H1 (cell line): ENCODE measurements at regions not wholly inside any gene's neighbourhood (a gene's known extent, or its start where the extent isn't known, plus 50 kb on each side); places are given as distances from the start of the nearest gene placed in this dataset.

Source experiments
- CTCF ChIA-PET: fragments of 300-600 bp; sonication (Branson Sonifier 250); formaldehyde crosslinking; loops from one replicate; lab custom pipeline; 2021; ENCODE audit not compliant: partially characterized antibody; lab: Charles Lee
- POLR2A ChIA-PET: fragments of 300-600 bp; sonication (Branson Sonifier 250); formaldehyde crosslinking; loops from one replicate; lab custom pipeline; 2021; ENCODE audit warnings: inconsistent platforms; ENCODE audit not compliant: partially characterized antibody; lab: Charles Lee
- DNase-seq, 2 experiments: peaks; one replicate each; pipeline versions ENCODE4 v3.0.0 to v3.0.0-alpha.2; 2010 to 2022; ENCODE audit warnings: low spot score in 2 of 2, low read depth in 1 of 2, mixed read lengths in 1 of 2
- FAIRE-seq: peaks from 2 replicates; lab custom pipeline; 2011; peaks lifted over from hg19 to GRCh38; lab: Jason Lieb, UNC
- H2AFZ ChIP-seq: 2 replicates; pipeline ENCODE4 v1.8.1; 2012; ENCODE audit warnings: low read length, inconsistent platforms
- H2AK5ac ChIP-seq: 2 replicates; pipeline ENCODE4 v1.6.1; 2013; ENCODE audit warnings: low read depth, low read length
- H2BK120ac ChIP-seq: replicated peaks from 2 replicates; pipeline ENCODE3; 2013; ENCODE audit warnings: low read depth, low read length, inconsistent platforms
- H2BK12ac ChIP-seq: 2 replicates; pipeline ENCODE4 v1.6.1; 2013; ENCODE audit warnings: low read depth, low read length
- H2BK15ac ChIP-seq: 2 replicates; pipeline ENCODE4 v1.6.1; 2013; ENCODE audit warnings: low read length
- H2BK20ac ChIP-seq: 2 replicates; pipeline ENCODE4 v1.6.1; 2013; ENCODE audit warnings: low read length
- H2BK5ac ChIP-seq: 2 replicates; pipeline ENCODE4 v1.6.1; 2013; ENCODE audit warnings: low read depth, low read length
- H3K14ac ChIP-seq: 2 replicates; pipeline ENCODE4 v1.6.1; 2013; ENCODE audit warnings: inconsistent platforms; ENCODE audit not compliant: insufficient read length
- H3K18ac ChIP-seq: 2 replicates; pipeline ENCODE4 v1.6.1; 2013; ENCODE audit warnings: low read length; ENCODE audit errors: extremely low read depth
- H3K23ac ChIP-seq: 2 replicates; pipeline ENCODE4 v1.6.1; 2013; ENCODE audit warnings: inconsistent platforms; ENCODE audit not compliant: insufficient read length
- H3K23me2 ChIP-seq: 2 replicates; pipeline ENCODE4 v1.6.1; 2013; ENCODE audit warnings: low read depth, low read length
- H3K27ac ChIP-seq: 2 replicates; pipeline ENCODE4 v1.6.1; 2011; ENCODE audit warnings: low read depth, low read length, inconsistent platforms
- H3K27me3 ChIP-seq, 4 experiments: replicated peaks in 1 of 4; 1 replicate in 1 of 4; 2 replicates in 3 of 4; pipeline versions ENCODE4 v1.6.1 to v1.8.1; 2011 to 2013; ENCODE audit warnings: low read length in 3 of 4, mild to moderate bottlenecking in 3 of 4, inconsistent platforms in 2 of 4, mixed read lengths in 2 of 4, moderate library complexity in 1 of 4; ENCODE audit not compliant: control insufficient read depth in 3 of 4, insufficient read depth in 3 of 4; ENCODE audit errors: extremely low read depth in 1 of 4
- H3K36me3 ChIP-seq, 4 experiments: 2 replicates each; pipeline versions ENCODE4 v1.6.1 to v1.8.1; 2011 to 2013; ENCODE audit warnings: mild to moderate bottlenecking in 4 of 4, low read length in 3 of 4, moderate library complexity in 2 of 4, control low read depth in 1 of 4, inconsistent platforms in 1 of 4; ENCODE audit not compliant: insufficient read depth in 4 of 4, control insufficient read depth in 2 of 4
- H3K4ac ChIP-seq: replicated peaks from 2 replicates; pipeline ENCODE3; 2013; ENCODE audit warnings: low read length, low read depth, mixed read lengths, inconsistent platforms; ENCODE audit not compliant: insufficient read length
- H3K4me1 ChIP-seq, 4 experiments: replicated peaks in 1 of 4; 1 replicate in 1 of 4; 2 replicates in 3 of 4; pipeline versions ENCODE4 v1.6.1 to v1.8.1; 2011 to 2013; ENCODE audit warnings: low read length in 3 of 4, inconsistent platforms in 2 of 4, mixed read lengths in 1 of 4; ENCODE audit not compliant: insufficient read depth in 4 of 4, control insufficient read depth in 3 of 4
- H3K4me2 ChIP-seq, 2 experiments: 2 replicates each; pipeline versions ENCODE4 v1.6.1 to v1.8.1; 2011 to 2013; ENCODE audit warnings: low read depth in 2 of 2, low read length in 2 of 2, control low read depth in 1 of 2, inconsistent platforms in 1 of 2, mild to moderate bottlenecking in 1 of 2; ENCODE audit not compliant: insufficient read depth in 1 of 2
- H3K4me3 ChIP-seq, 4 experiments: fragments of 200-600, 300-600 bp in 1 of 4; sonication (generic), shearing (Covaris generic), sonication (Bioruptor Twin) in 1 of 4; 2 replicates each; pipeline versions ENCODE4 v1.5.1 to v1.8.1; 2011 to 2016; ENCODE audit warnings: low read length in 4 of 4, low read depth in 3 of 4, control low read depth in 2 of 4, inconsistent platforms in 2 of 4, mild to moderate bottlenecking in 2 of 4, mixed read lengths in 1 of 4, moderate library complexity in 1 of 4; ENCODE audit not compliant: insufficient read depth in 2 of 4; ENCODE audit errors: extremely low read depth in 1 of 4
- H3K56ac ChIP-seq: replicated peaks from 2 replicates; pipeline ENCODE3; 2013; ENCODE audit warnings: low read depth, mild to moderate bottlenecking, mixed read lengths, low read length, inconsistent platforms; ENCODE audit not compliant: insufficient read length
- H3K79me1 ChIP-seq: 2 replicates; pipeline ENCODE4 v1.6.1; 2013; ENCODE audit warnings: low read depth, low read length, control low read depth
- H3K79me2 ChIP-seq, 2 experiments: 2 replicates each; pipeline versions ENCODE4 v1.6.1 to v1.8.1; 2012 to 2013; ENCODE audit warnings: low read length in 2 of 2, mild to moderate bottlenecking in 2 of 2, inconsistent platforms in 1 of 2; ENCODE audit not compliant: insufficient read depth in 2 of 2, control insufficient read depth in 1 of 2
- H3K9ac ChIP-seq, 4 experiments: replicated peaks in 1 of 4; 1 replicate in 1 of 4; 2 replicates in 3 of 4; pipeline versions ENCODE4 v1.6.1 to v1.8.1; 2011 to 2013; ENCODE audit warnings: low read depth in 3 of 4, low read length in 3 of 4, control low read depth in 2 of 4, mild to moderate bottlenecking in 2 of 4, moderate library complexity in 2 of 4, inconsistent platforms in 1 of 4; ENCODE audit errors: extremely low read depth in 1 of 4
- H3K9me3 ChIP-seq, 2 experiments: 2 replicates each; pipeline versions ENCODE4 v1.6.1 to v1.8.1; 2012 to 2013; ENCODE audit warnings: mild to moderate bottlenecking in 2 of 2, moderate library complexity in 2 of 2, control low read depth in 1 of 2, inconsistent platforms in 1 of 2, low read depth in 1 of 2, low read length in 1 of 2, mixed read lengths in 1 of 2; ENCODE audit not compliant: insufficient read depth in 2 of 2
- H4K20me1 ChIP-seq, 2 experiments: replicated peaks in 1 of 2; 2 replicates each; pipeline versions ENCODE3 to v1.8.1; 2011 to 2013; ENCODE audit warnings: inconsistent platforms in 2 of 2, low read length in 2 of 2, mild to moderate bottlenecking in 1 of 2; ENCODE audit not compliant: insufficient read depth in 2 of 2, control insufficient read depth in 1 of 2
- H4K5ac ChIP-seq: 2 replicates; pipeline ENCODE4 v1.6.1; 2013; ENCODE audit warnings: low read length, low read depth, mixed read lengths, inconsistent platforms; ENCODE audit not compliant: insufficient read length
- H4K8ac ChIP-seq: 2 replicates; pipeline ENCODE4 v1.8.0; 2013; ENCODE audit warnings: mild to moderate bottlenecking, moderate library complexity, low read length, inconsistent platforms; ENCODE audit not compliant: insufficient read depth; ENCODE audit errors: extremely low read depth
- H4K91ac ChIP-seq: replicated peaks from 2 replicates; pipeline ENCODE3; 2013; ENCODE audit warnings: low read length, mixed read lengths, inconsistent platforms; ENCODE audit not compliant: insufficient read length
- BCL11A ChIP-seq, 2 experiments: IDR thresholded peaks; one replicate each; pipeline ENCODE4 v1.6.1; 2011; ENCODE audit warnings: low read depth in 2 of 2, low read length in 2 of 2, mild to moderate bottlenecking in 2 of 2
- EP300 ChIP-seq, 2 experiments: IDR thresholded peaks; 1 replicate in 1 of 2; 2 replicates in 1 of 2; pipeline ENCODE4 v1.6.1; 2011 to 2012; ENCODE audit warnings: low read depth in 2 of 2, low read length in 2 of 2, mild to moderate bottlenecking in 2 of 2, borderline replicate concordance in 1 of 2, inconsistent platforms in 1 of 2, moderate library complexity in 1 of 2
- HDAC6 ChIP-seq: IDR thresholded peaks from one replicate; pipeline ENCODE4 v1.7.1; 2012; ENCODE audit warnings: low read depth, mild to moderate bottlenecking, inconsistent platforms, low read length, moderate library complexity
- JUND ChIP-seq: IDR thresholded peaks from 2 replicates; pipeline ENCODE4 v1.6.1; 2011; ENCODE audit warnings: mild to moderate bottlenecking, improper control_type of control experiment, low read length
- MAFK ChIP-seq: IDR thresholded peaks from 2 replicates; pipeline ENCODE4 v1.6.1; 2012; ENCODE audit warnings: low read depth, mild to moderate bottlenecking, improper control_type of control experiment, low read length
- POLR2AphosphoS5 ChIP-seq: IDR thresholded peaks from 2 replicates; pipeline ENCODE4 v1.6.1; 2011; ENCODE audit warnings: low read depth, low read length
- RAD21 ChIP-seq, 2 experiments: IDR thresholded peaks in 1 of 2; conservative IDR thresholded peaks in 1 of 2; 2 replicates each; pipeline ENCODE4 v1.6.1; 2011; ENCODE audit warnings: low read depth in 2 of 2, low read length in 2 of 2, improper control_type of control experiment in 1 of 2, inconsistent platforms in 1 of 2, mild to moderate bottlenecking in 1 of 2, moderate library complexity in 1 of 2
- RNF2 ChIP-seq: fragments of 200-900, 300-1000 bp; sonication (generic); IDR thresholded peaks from 2 replicates; pipeline ENCODE4 v1.7.1; 2016; ENCODE audit warnings: borderline replicate concordance, low read depth, mild to moderate bottlenecking, antibody characterized with exemption, low read length; ENCODE audit not compliant: poor library complexity, severe bottlenecking; ENCODE audit errors: missing control alignments
- SAP30 ChIP-seq: fragments of 300-600 bp; sonication (generic); IDR thresholded peaks from 2 replicates; pipeline ENCODE4 v1.7.1; 2012; ENCODE audit warnings: low read length, moderate library complexity, mild to moderate bottlenecking, inconsistent platforms; ENCODE audit not compliant: insufficient read depth, insufficient replicate concordance
- SUZ12 ChIP-seq: fragments of 200-600 bp; sonication (generic); IDR thresholded peaks from 2 replicates; pipeline ENCODE4 v1.6.1; 2012; ENCODE audit warnings: mild to moderate bottlenecking, inconsistent platforms, low read length, moderate library complexity, mixed read lengths
- TAF1 ChIP-seq: IDR thresholded peaks from 2 replicates; pipeline ENCODE4 v1.6.1; 2011; ENCODE audit warnings: mild to moderate bottlenecking, low read depth, low read length
- TEAD4 ChIP-seq: IDR thresholded peaks from 2 replicates; pipeline ENCODE4 v1.6.1; 2012; ENCODE audit warnings: low read depth, low read length, inconsistent platforms, mixed read lengths
- WGBS, 2 experiments: shearing (Covaris generic) in 1 of 2; methylation state at CpG; one replicate each; pipeline versions ENCODE4 v1.1.6 to v1.1.7; 2013 to 2015; ENCODE audit warnings: low lambda C conversion rate in 2 of 2, mixed read lengths in 2 of 2, inconsistent platforms in 1 of 2, low coverage in 1 of 2, missing lambda C conversion rate in 1 of 2; ENCODE audit not compliant: insufficient replicate concordance in 2 of 2, insufficient coverage in 1 of 2, insufficient read length in 1 of 2; ENCODE audit errors: extremely low coverage in 1 of 2, missing lambda C conversion rate in 1 of 2; 5-methylcytosine and 5-hydroxymethylcytosine counted together
- TF ChIP-seq, protein P1 (sequence below): IDR thresholded peaks from 2 replicates; pipeline ENCODE4 v1.6.1; 2011; ENCODE audit warnings: low read depth, mild to moderate bottlenecking, low read length; ENCODE audit not compliant: insufficient read depth

DNA sequence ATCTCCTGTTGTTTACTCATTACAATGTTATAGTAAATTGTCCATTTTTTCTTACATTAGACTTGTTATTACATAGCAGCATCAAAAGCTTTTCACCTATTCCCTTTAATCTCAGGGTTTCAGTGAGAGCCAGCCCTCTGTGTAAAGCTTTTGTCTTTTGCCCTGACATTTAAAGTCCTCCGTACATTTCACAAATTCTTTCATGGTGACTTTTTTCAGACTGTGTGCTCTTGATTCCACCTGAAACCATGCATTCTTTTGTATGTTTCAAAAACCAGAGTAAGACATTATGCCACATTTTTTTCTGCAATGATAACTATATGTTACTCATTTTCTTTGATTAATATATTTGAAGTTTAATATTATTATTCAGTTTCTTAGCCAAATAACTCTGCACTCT is 781.4 kb upstream of the ROBO1 start:
- Histone ChIP-seq H3K27ac (no peak overlapping the region), H3K4me3 (no peak overlapping the region), H3K9me3 (no peaks in the 10 kb centered on the region), H4K20me1 (no peaks in the 10 kb centered on the region), H3K4ac (no peak overlapping the region), H3K14ac (no peak overlapping the region), H3K23ac (no peak overlapping the region), H3K79me1 (no peaks in the 10 kb centered on the region), H3K27me3 (no peaks in the 10 kb centered on the region), H3K56ac (no peak overlapping the region), H3K23me2 (no peaks in the 10 kb centered on the region; the same call in 1 of the 2 replicates), H3K36me3 (no peaks in the 10 kb centered on the region), H3K4me1 (no peaks in the 10 kb centered on the region), H4K5ac (no peak overlapping the region), H2AK5ac (no peak overlapping the region), H3K18ac (no peak overlapping the region), H2BK12ac (no peak overlapping the region), H2BK20ac (no peak overlapping the region), H2AFZ (no peak overlapping the region), H2BK15ac (no peak overlapping the region), H3K79me2 (no peaks in the 10 kb centered on the region), H4K91ac (no peak overlapping the region), H2BK5ac (no peak overlapping the region), H4K8ac (no peak overlapping the region), H3K9ac (no peak overlapping the region), H2BK120ac (no peak overlapping the region), H3K4me2 (no peak overlapping the region)
- DNase-seq (no peak), FAIRE-seq (no peak)
- WGBS, 2 experiments: 100% methylated on average over 1 of the region's 1 CpG; no CpG with 5 or more reads in 1 of the 2 experiments
- ChIA-PET POLR2A (no interaction called here), CTCF (interaction anchor here (0.7 to 1.0 kb wide), 2 partner anchors 16 to 927 kb away, joined by 3 read pairs; no protein-coding TSS in a partner anchor)
- TF ChIP-seq JUND (no peak), BCL11A (IDR thresholded peaks at IDR 0.05; ENCODE audit: low read depth in 2 of 2, low read length in 2 of 2) (no peak), RAD21 (IDR thresholded peaks at IDR 0.05 in 1 of 2, conservative IDR thresholded peaks at IDR 0.05 in 1 of 2; ENCODE audit: low read depth in 2 of 2, low read length in 2 of 2) (no peak), EP300 (IDR thresholded peaks at IDR 0.05; ENCODE audit: borderline replicate concordance in 1 of 2, low read depth in 2 of 2, low read length in 2 of 2) (no peak), TAF1 (no peak), POLR2AphosphoS5 (no peak), MAFK (no peak), HDAC6 (no peak), RNF2 (no peak), TEAD4 (no peak), SAP30 (no peak), SUZ12 (no peak)
- TF ChIP-seq, protein P1, sequence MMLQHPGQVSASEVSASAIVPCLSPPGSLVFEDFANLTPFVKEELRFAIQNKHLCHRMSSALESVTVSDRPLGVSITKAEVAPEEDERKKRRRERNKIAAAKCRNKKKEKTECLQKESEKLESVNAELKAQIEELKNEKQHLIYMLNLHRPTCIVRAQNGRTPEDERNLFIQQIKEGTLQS: no peak
